Activated gamma-delta T cell treated with Interleukin-2 at 50 U/mL for 16 hours (primary cell): ENCODE measurements at regions not wholly inside any gene's neighbourhood (a gene's known extent, or its start where the extent isn't known, plus 50 kb on each side); places are given as distances from the start of the nearest gene placed in this dataset.

ENCODE experiments used
- DNase-seq: peaks from one replicate; pipeline ENCODE4 v3.0.0-alpha.2; 2020

DNA sequence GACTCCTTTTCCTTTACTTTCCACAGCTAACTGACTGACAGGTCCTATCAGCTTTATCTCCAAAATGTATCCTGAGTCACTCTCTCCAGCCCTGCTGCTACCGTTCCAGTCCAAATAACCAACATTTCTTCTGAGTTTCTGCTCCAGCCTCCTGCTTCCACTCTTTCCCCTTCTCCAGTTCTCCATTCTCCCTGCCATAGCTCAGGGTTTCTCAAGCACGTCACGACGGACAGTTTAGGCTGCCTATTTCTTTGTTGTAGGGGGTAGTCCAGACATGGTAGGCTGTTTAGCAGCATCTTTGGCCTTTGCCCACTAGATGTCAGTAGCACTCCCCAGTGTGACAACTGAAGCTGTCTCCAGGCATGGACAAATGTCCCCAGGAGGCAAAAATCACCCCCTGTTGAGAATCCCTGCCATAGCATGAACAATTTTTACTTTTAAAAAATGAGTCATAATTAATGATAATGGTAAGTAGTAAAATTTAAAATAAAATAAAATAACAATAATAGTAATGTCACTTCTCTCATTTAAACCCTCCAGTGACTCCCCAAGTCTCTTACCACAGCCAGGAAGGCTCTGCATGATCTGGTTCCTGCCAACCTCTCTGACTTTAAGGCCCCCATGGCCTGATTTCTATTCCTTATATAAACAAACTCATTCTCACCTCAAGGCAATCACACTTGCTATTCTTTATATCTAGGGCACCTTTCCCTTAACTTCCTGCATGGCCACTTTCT, 105.4 kb upstream of the FER start:
- peak; percentile 29 for DNase-seq

DNA sequence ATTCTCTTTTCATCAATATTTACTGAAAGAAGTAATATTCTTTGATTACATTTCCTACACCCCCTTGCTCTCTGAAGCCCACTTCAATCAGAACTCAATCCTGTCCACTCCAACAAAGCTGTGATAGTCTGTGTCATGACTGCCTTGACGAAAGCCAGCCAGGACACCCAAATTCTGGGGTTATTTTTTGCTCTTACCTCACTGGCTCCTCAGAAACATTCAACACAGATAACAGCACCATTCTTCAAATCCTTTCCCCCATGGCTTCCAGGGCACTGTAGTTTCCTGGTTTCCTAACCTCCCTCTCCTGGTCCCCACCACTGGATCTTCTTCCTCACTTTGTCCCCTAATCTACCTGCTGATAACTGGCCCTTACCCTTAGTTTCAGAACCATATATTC, 106.1 kb upstream of the FER start:
- DNase-seq: no peak

DNA sequence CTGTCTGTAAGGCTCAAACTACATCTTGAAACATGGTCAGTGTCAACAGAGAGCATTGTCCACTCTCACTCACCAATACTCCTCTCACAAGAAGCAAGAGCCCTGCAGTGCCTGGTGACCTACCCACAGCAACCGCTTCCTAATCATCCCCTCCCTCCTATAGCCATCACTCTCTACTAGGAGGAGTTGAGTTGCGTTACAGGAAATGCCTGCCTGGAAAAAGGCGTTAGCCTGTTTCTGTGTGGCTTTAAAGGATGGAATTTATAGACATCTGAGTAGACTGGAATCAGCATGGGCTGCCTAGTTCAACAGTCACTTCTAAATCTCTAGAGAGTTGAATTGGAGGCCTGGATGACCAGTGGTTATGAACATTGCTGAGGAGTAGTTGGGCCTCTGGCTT, 108.3 kb upstream of the FER start:
- no peak for DNase-seq

DNA sequence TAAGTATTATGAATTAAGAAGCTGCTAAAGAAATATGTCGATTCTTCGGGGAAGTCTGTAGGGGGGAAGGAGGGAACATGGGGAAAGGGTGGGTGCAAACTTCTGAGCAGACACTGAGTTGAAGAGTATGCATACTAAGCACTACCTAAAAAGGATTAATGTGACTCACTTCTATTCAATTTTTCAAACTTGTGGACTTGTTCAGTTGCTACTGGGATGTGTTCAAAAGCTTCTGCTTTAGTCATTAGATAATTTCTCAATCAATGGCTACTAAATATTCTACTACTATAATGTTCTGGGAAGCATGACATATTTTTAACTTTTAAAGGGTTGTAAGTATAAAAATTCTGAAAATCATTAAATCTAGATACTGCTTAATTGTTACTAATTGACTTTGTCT, 109.7 kb upstream of the FER start:
- DNase-seq: no peak

DNA sequence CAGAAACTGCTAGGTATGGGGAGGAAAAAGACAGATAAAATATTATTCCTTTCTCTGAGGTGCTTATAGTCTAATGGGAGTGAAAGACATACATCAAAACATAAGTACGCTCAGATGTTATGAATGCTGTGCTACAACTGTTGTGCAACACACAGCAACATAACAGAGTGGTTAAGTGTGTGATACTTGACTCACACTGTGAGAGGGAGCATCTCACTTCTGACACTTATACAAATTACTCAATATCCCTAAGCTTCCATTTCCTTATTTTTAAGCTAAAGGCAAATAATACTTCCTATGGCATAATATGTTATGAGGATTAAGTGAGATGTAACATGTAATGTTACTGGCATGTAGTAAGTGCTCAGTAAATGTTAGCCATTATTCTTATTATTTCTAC, 110.6 kb upstream of the FER start:
- no peak for DNase-seq

DNA sequence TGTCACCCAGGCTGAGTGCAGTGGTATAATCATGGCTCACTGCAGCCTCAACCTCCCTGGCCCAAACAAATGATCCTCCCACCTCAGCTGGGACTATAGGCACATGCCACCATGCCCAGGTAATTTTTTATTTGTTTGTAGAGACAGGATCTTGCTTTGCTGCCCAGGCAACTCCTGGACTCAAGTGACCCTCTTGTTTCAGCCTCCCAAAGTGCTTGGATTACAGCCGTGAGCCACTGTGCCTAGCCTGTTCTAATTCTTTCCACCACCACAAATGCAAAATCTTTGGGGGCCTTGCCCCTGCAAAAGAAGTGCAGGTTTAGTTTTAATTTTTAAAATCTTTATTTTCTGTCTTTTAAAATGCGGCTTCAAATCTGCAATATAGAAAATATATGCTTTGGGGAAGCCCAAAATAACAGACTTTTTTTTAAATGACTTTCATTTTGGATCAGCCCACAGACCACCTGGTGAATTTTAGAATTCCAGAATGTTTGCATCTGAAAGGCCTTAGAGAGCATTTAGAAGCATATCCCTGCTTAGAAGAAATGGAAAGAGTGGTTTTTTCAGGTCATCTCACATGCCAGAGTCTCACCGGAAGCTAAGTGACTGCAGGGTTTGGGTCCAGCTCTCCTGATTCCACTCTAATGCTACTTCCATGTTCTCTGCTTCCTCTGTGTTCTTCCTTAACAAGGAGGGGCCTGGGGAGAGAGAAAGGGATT, 111.4 kb upstream of the FER start:
- DNase-seq: no peak

DNA sequence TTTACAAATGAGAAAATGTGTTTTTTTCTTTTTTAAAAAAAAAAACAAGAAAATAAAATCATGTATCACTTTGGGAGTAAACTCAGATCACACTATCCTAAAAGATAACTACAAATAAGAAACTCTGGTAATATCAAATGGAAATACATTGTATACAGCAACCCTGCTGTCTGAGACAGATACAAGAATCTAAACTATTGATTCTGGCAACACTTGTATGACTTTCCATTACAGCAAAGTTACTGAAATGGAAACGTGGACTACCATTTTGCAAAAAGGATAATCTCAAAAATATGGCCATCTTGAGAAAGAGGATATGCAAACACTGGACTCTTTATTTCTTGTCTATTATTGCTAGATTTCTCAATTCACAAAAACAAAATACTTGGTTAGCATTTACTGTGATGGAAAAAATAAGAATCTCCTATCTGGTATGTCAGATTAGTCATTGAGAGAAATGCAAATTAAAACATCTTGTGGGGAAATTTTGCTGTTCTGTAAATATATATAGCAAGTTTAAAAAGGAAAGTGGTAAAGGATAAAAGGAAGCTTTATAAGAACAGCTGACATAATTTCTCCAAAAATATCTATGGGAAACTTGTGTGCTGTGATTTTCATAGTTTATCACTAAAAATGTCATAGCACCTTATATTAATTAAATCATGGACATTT, 112.9 kb upstream of the FER start:
- no peak for DNase-seq

DNA sequence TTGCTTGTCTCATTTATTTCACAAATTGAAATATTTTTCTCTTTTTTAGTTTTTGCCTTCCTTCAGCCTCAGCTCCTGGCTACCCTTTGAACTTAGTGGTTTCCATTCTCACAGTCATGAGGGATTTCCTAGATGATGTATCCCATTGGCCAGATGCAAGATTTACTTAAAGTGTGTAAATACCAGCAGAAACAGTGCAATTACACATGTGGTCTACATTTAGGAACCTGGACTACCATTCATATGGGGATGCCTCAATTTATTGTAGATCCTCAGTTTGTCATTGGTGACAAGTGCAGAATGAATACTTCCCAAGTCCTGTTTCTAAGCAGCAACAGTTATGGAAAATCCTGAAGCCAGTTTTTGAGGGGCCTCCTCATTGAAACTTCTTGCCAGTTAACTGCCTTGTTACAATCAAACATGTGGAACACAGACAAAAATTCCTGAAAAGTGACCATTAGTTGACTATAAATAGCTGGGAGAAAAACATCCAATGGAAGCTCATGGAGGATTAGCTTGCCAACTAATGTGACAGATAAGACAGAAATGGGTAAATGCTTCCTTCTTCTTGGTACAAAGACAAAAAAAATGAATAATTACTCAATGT, 113.6 kb upstream of the FER start:
- DNase-seq: no peak

DNA sequence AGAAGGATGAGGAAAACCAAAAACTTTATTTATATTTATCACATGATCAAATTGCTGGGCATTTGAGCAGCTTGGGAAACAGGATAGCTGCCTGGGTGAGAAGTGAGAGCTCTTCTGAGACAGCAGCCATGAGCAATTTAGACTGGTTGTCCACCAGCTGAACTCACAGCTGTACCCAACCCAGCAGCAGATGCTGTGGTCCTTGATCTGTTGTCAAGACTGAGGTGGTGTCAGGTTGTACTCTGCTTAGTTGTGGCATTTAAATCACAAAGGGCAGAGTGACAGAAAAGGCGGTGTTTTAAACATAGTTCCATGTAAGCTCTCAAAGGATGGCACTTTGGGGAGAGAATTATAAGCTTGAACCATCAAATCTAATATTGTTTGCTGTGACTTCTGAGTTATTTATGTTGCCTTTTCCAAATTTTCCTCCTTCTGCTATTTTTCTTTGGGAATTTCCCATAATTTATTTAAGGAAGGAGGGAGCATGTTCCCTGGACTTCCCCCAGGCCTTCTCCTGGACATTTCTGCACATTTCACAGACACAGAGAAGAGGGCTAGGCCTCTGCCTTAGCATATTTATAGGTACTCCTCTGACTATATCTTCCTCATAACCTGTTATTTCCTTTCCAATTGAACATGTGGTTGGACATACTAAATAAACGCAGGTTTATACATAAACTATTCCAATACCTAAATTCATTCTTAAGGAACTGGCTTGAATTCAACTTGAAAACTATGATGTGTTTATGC, 117.7 kb upstream of the FER start:
- no peak for DNase-seq

DNA sequence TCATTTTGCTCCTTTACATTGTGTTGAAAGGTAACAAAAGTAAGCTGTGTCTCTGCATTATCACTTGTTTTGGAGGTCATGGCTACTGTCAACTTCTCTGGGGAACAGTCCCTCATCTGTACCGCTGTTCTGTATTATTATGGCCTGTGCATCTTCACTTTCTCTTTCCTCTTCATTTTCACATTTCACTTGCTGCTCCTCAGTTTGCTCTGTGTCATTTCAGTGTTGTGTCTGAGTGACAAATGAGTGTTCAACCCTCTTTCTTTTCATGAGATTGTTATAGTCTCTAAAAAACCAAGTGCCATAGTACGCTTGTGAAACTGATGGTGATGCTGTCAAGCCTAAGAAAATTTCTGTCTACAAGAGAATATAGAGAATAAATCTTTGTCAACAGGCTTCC, 122.0 kb upstream of the FER start:
- DNase-seq: no peak

DNA sequence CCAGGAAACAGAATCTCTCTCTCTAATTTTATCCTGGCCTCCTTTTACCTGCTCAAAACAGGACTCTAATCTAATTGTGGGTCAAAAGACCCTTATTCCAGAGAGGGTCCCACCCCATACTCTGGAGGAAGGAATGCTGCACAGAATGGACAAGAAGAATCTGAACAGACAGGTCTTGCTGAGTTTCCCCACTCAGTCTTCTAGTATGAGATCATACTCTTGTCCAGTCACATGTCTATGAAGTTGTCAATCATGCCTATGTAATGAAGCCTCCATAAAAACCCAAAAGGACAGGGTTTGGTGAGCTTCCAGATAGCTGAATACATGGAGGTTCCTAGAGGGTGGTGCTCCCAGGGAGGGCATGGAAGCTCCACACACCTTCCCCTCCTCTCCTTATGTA, 123.9 kb upstream of the FER start:
- DNase-seq: no peak

DNA sequence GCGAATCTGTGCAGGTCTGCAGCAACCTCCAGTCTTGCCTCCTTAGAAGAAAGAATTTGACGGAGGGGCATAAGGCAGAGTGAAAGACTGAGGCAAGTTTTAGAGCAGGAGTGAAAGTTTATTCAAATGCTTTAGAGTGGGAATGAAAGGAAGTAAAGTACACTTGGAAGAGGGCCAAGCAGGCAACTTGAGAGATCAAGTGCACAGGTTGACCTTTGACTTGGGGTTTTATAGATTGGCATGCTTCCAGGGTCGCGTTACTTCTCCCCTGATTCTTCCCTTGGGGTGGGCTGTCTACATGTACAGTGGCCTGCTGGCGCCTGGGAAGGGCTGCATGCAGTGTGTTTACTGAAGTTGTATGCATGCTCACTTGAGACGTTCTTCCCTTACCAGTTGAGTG, 127.2 kb upstream of the FER start:
- no peak for DNase-seq

DNA sequence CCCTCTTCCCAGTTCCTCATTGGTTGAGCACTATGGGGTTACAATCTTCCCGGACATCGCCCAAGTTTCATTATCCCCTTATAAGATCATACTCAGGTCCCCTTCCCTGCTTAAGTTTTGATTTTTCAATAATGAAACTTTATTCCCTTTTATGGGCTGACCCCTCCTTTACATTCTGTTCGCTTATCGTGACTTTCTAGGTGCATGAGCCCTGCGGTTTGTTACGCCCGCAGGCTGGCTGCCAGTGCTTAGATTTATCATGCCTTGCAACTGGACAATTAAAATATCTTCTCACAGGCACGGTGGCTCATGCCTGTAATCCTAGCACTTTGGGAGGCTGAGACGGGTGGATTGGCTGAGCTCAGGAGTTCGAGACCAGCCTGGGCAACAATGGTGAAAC, 127.9 kb upstream of the FER start:
- DNase-seq: no peak

DNA sequence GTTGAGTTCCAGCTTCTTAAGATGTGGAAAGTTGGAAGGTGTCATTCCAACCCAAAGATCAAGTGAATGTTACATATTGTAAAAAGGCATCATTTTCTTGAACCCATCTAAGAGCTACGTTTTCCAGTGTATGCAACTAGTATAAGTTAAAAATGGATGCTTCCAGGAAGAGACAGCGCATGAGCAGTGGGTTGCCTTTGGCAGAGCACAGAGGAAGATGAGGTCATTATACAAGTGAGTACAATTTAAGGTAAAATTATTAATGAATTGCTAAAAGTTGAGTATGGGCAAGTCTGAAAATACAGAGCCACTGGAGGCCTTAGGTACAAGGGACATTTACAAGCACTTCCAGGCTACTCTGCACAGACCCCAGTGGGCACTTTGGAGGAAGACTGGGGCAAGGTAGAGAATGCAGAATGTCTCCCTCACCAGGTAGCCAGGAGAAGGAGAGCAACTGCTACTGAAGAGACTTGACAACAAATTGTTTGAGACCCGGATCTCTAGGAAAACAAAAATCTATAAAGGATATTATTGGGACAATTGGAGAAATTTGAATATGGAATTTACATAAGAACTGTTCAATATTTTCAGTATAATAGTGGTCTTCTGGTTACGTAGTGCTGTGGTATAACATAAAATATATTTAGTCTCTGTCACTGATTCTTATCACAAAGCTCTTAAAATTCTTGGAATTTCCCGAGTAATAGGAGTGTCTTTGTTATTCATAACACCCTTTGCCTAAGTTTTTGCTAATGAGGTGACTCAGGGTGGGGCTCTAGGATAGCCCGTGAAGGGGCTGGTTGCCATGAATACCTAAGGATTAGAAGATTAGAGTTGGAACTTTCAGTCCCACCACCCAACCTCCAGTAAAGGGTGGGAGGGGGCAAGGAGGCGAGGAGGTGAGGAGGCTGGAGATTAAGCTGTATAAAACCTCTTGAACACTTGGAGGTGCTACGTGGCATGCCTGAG, 129.9 kb upstream of the FER start:
- no peak for DNase-seq

DNA sequence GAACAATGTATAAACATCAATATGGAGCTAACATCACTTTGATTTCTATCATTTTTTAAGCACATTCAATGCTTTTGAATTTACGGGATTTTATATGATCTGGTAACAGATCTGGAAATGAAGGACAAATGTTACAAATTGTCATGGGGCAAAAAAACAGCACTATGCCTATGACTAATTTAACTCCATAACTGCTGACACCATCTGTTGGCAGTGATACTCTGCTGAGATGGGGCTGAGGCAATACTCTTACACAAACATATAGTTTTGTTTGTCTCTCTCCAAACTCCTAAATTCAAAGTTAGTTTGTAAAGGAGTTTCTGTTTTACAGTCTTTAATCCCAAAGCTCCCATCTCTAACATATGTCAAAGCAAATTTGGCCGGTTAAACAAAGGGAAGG, 132.5 kb upstream of the FER start:
- no peak for DNase-seq

DNA sequence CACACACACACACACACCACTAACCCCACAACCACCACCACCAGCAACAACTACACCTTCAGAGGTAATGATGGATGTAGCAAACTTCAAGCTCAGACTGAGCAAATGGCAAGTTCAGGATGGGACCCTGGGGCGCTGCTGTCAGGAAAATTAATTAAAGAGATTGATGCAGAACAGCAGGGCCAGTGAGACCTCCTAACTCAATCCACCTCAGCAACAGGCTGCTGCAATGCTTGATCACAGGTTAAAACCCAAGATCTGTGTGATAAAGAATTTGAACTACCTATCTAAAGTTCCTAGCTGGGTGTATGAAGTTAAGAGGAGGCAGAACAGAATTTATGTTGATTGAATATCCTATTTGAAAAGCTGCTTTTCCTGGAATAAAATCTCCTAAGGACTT, 140.3 kb upstream of the FER start:
- DNase-seq: no peak

DNA sequence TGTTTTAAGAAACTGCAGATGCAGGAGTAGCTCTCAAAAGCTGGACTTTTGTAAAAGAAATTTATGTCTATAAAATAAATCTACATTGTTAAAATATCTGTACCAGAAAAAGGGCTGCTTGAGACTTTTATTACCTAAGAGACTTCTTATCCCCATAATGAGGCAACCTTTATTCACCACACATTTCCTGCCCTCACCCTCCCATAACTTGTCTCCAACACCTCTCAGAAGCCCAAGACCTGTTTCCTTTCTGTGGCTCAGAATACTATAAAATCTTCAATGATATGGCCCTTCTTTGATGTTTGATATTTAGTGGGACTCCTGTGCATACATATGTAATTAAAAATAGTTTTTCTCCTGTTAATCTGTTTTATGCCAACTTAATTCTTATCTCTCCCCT, 141.5 kb upstream of the FER start:
- DNase-seq: no peak

DNA sequence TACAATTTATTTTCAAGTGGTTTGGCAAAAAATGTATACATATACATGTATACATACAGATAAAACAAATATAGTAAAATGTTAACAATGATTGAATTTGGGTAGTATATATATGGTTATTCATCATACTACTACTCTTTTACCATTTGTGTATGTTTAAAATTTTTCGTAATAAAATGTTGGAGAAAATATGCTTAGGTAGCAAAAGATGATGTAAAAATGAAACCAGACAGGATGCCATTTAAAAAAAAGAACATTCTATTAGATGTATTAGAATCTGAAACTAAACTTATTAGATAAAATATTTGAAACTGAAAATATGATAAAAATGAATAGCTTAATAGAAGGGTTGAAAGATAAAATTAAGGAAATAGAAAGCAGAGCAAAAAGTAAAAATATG, 144.9 kb upstream of the FER start:
- no peak for DNase-seq

DNA sequence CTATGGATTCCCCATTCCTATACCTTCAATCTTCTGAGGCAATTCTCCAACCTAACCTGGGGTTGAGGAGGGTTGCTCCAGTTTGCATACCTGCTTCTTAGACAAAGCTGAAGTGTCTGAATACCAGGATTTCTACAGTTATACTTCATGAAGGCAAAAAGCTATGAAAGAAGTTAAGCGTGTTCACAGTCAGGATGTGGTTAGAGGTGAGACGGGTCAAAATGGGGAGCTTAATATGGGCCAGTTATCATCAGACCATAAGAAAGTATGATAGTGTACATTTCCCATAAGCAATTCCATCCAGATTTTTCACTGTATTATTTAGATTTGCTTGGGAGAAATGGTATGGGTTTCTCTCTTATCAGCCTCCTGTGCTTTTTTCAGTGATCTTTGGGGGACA, 156.9 kb upstream of the FER start:
- no peak for DNase-seq

DNA sequence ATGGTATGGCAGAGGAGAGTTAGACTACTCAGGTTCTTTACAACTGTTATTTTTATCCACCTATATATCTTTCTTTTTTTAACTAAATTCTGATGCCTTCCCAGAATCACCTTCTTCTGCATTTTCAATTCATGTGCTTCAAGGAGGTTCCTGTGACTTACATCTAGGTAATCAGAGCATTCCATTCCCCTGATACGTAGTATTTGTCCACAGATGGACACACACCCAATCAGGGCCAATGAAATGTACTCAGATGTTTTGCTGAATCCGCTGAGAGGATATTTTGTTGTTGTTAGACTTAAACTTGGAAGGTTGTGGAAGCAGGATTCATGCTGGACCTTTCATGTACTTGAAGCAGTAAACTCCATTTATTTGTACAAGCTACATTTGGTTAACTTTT, 159.4 kb upstream of the FER start:
- DNase-seq: no peak

DNA sequence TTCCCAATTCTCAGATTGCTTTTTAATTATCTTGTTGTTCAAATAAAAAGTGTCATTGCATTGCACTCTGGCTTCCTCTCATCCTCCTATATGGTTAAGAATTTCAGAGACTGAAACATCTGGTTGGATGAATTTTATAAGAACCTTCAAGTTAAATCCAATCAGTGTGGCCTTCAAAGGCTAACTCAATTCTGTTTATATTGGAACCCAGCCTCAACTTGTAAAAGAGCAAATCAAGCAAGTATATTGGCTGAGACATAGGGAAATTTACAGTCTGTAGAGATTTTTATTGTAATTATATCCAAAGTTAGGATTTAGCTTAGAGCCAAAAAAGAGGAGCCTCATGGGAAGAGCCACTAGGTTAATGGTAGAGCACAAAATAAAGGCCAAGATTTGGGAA, 159.9 kb upstream of the FER start:
- no peak for DNase-seq

DNA sequence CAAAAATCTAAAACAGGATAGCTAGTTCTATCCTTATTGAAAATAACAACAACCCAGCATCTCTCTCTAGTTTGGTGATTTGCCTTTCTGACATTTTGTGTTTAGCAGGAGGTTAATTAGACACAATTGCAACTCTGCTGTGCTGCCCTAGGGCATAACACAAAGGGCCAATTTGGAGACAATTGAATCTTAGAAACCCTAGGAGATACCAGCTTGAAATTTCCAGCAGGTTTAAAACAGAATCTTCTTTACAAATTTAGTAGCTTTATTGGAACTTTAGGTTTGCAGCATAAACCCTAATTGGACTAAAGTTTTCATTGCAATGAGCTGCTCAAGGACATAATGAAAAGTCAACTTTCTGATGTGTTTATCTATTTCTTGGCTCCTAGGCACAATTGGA, 166.7 kb upstream of the FER start:
- no peak for DNase-seq
